ENCODE measurements at regions not wholly inside any gene's neighbourhood (a gene's known extent, or its start where the extent isn't known, plus 50 kb on each side); places are given as distances from the start of the nearest gene placed in this dataset.
"Not testable (repeated sequence)": the region's sequence is repeated elsewhere in the genome, so short reads cannot be mapped to it uniquely, and the experiment has no call there.

GRCh38 chr9:129449066-129449465 lies 171.8 kb downstream of the C9orf50 start:
- POLR2A ChIA-PET: no interaction called here
- CTCF ChIA-PET: interaction anchor here (0.6 kb wide), 1 partner anchor 132 kb away, joined by 3 read pairs; no protein-coding TSS in a partner anchor

- ChIA-PET POLR2A (no interaction called here), CTCF (no interaction called here)
Measured at GRCh38 chr9:129446828-129447550, 173.9 kb downstream of the C9orf50 start.

- POLR2A ChIA-PET: no interaction called here
- CTCF ChIA-PET: interaction anchor here (1.3 kb wide), 1 partner anchor 102 kb away, joined by 3 read pairs; no protein-coding TSS in a partner anchor
Measured at GRCh38 chr9:129445794-129446306, 175.1 kb downstream of the C9orf50 start.

GRCh38 chr9:129443515-129444164 lies 177.3 kb downstream of the C9orf50 start:
- POLR2A ChIA-PET, CTCF ChIA-PET: not testable (repeated sequence)

GRCh38 chr9:129442803-129443511 lies 177.9 kb downstream of the C9orf50 start:
- ChIA-PET POLR2A (no interaction called here), CTCF (interaction anchor here (0.7 kb wide), 1 partner anchor 50 kb away, joined by 5 read pairs; no protein-coding TSS in a partner anchor)

GRCh38 chr9:129441852-129442251 lies 179.0 kb downstream of the C9orf50 start:
- ChIA-PET POLR2A (no interaction called here), CTCF (no interaction called here)

GRCh38 chr9:129440435-129441186 lies 180.3 kb downstream of the C9orf50 start:
- CTCF ChIA-PET: no interaction called here
- POLR2A ChIA-PET: no interaction called here

- ChIA-PET POLR2A (no interaction called here), CTCF (no interaction called here)
Measured at GRCh38 chr9:129439242-129439641, 181.7 kb downstream of the C9orf50 start.

GRCh38 chr9:129437626-129438323 lies 183.1 kb downstream of the C9orf50 start:
- POLR2A ChIA-PET: interaction anchor here (1.2 kb wide), 1 partner anchor 23 kb away, joined by 3 read pairs; no protein-coding TSS in a partner anchor
- CTCF ChIA-PET: interaction anchor here (0.8 to 1.6 kb wide), 2 partner anchors 20 to 22 kb away, joined by 4 read pairs; no protein-coding TSS in a partner anchor

- CTCF ChIA-PET: interaction anchor here (0.8 to 1.6 kb wide), 2 partner anchors 21 to 23 kb away, joined by 4 read pairs; no protein-coding TSS in a partner anchor
- POLR2A ChIA-PET: interaction anchor here (0.8 to 1.2 kb wide), 2 partner anchors 9 to 22 kb away, joined by 3 to 4 read pairs; no protein-coding TSS in a partner anchor
Measured at GRCh38 chr9:129436751-129437625, 183.9 kb downstream of the C9orf50 start.

GRCh38 chr9:129435988-129436717 lies 184.7 kb downstream of the C9orf50 start:
- CTCF ChIA-PET: interaction anchor here (1.6 kb wide), 1 partner anchor 22 kb away, joined by 4 read pairs; no protein-coding TSS in a partner anchor
- POLR2A ChIA-PET: interaction anchor here (0.8 to 1.2 kb wide), 2 partner anchors 8 to 23 kb away, joined by 3 to 4 read pairs; no protein-coding TSS in a partner anchor

GRCh38 chr9:129435291-129435690 lies 185.6 kb downstream of the C9orf50 start:
- POLR2A ChIA-PET: no interaction called here
- CTCF ChIA-PET: no interaction called here

- ChIA-PET POLR2A (no interaction called here), CTCF (no interaction called here)
Measured at GRCh38 chr9:129434187-129434586, 186.7 kb downstream of the C9orf50 start.

- CTCF ChIA-PET: no interaction called here
- POLR2A ChIA-PET: no interaction called here
Measured at GRCh38 chr9:129432297-129433154, 188.4 kb downstream of the C9orf50 start.

- ChIA-PET CTCF (interaction anchor here (1.1 kb wide), 1 partner anchor 87 kb away, joined by 3 read pairs; no protein-coding TSS in a partner anchor), POLR2A (no interaction called here)
Measured at GRCh38 chr9:129430940-129431643, 189.8 kb downstream of the C9orf50 start.

Measured in activated CD8-positive, alpha-beta memory T cell treated with anti-CD3 and anti-CD28 coated beads for 36 hours (primary cell).